ENCODE measurements at regions not wholly inside any gene's neighbourhood (a gene's known extent, or its start where the extent isn't known, plus 50 kb on each side); places are given as distances from the start of the nearest gene placed in this dataset.

DNA sequence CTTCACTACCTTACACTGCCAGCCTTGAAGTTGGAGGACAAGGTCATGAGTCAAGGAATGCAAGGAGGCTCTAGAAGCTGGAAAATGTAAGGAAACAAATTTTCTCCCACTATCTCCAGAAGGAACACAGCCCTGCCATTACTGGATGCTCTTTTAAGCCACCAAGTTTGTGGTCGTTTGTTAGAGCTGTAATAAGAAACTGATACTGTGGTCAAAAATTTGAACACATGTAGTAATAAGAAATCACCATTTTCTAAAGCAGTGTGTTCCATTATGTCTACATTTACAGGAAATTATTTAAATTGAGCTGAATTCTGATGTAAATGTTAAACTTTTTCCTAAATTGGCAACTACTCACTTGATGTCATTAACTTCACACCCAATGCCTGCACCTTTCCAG, 729.0 kb downstream of the KCNJ3 start:
- Histone ChIP-seq H3K9me2 (replicated peaks; ENCODE audit: control insufficient read depth, low read length) (no peaks in the 10 kb centered on the region), H4K20me1 (ENCODE audit: control insufficient read depth, insufficient read depth, low read depth, low read length) (no peaks in the 10 kb centered on the region), H3K79me2 (ENCODE audit: control insufficient read depth, low read length) (no peaks in the 10 kb centered on the region), H3K4me1 (ENCODE audit: control insufficient read depth, low read length) (no peaks in the 10 kb centered on the region), H3K4me3 (ENCODE audit: low read length) (no peak overlapping the region), H3K36me3 (ENCODE audit: control insufficient read depth, low read length) (no peaks in the 10 kb centered on the region), H3K27me3 (ENCODE audit: control insufficient read depth, low read length) (no peaks in the 10 kb centered on the region), H3K4me2 (ENCODE audit: low read length) (no peak overlapping the region), H3K9me3 (ENCODE audit: control insufficient read depth, insufficient read depth, low read length) (no peaks in the 10 kb centered on the region), H3K27ac (ENCODE audit: low read depth, low read length) (no peak overlapping the region), H3F3A (ENCODE audit: control insufficient read depth, insufficient read depth) (no peaks in the 10 kb centered on the region)
- TF ChIP-seq EZH2phosphoT487 (IDR thresholded peaks at IDR 0.05; ENCODE audit: borderline replicate concordance, low read length) = no peak
- TF ChIP-seq, protein P1, sequence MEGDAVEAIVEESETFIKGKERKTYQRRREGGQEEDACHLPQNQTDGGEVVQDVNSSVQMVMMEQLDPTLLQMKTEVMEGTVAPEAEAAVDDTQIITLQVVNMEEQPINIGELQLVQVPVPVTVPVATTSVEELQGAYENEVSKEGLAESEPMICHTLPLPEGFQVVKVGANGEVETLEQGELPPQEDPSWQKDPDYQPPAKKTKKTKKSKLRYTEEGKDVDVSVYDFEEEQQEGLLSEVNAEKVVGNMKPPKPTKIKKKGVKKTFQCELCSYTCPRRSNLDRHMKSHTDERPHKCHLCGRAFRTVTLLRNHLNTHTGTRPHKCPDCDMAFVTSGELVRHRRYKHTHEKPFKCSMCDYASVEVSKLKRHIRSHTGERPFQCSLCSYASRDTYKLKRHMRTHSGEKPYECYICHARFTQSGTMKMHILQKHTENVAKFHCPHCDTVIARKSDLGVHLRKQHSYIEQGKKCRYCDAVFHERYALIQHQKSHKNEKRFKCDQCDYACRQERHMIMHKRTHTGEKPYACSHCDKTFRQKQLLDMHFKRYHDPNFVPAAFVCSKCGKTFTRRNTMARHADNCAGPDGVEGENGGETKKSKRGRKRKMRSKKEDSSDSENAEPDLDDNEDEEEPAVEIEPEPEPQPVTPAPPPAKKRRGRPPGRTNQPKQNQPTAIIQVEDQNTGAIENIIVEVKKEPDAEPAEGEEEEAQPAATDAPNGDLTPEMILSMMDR (IDR thresholded peaks at IDR 0.05; ENCODE audit: low read depth, low read length, poor library complexity, severe bottlenecking) = no peak

DNA sequence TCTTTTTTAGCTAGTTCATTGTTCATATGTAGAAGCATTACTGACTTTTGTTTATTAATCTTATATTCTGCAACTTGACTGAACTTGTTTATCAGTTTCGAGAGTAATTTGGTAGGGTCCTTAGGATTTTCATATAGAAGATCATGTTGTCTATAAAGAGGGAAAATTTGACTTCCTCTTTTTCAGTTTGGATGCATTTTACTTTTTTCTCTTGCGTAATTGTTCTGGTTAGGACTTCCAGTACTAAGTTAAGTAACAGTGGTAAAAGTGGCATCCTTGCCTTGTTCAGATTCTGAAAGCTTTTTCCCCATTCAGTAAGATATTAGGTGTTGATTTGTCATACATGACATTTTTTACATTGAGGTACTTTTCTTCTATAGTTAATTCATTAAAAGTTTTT, 726.0 kb downstream of the KCNJ3 start:
- H4K20me1 ChIP-seq (ENCODE audit: control insufficient read depth, insufficient read depth, low read depth, low read length) = no peaks in the 10 kb centered on the region
- TF ChIP-seq EZH2phosphoT487 (IDR thresholded peaks at IDR 0.05; ENCODE audit: borderline replicate concordance, low read length) = no peak
- TF ChIP-seq, protein P1 (IDR thresholded peaks at IDR 0.05; ENCODE audit: low read depth, low read length, poor library complexity, severe bottlenecking) = no peak
- H3K36me3 ChIP-seq (ENCODE audit: control insufficient read depth, low read length) = no peaks in the 10 kb centered on the region
- H3K27ac ChIP-seq (ENCODE audit: low read depth, low read length) = no peak overlapping the region
- no peaks in the 10 kb centered on the region for H3K27me3 ChIP-seq (ENCODE audit: control insufficient read depth, low read length)
- no peaks in the 10 kb centered on the region for H3F3A ChIP-seq (ENCODE audit: control insufficient read depth, insufficient read depth)
- no peaks in the 10 kb centered on the region for H3K4me1 ChIP-seq (ENCODE audit: control insufficient read depth, low read length)
- H3K4me3 ChIP-seq (ENCODE audit: low read length) = no peak overlapping the region
- H3K9me2 ChIP-seq (replicated peaks; ENCODE audit: control insufficient read depth, low read length) = no peaks in the 10 kb centered on the region
- no peak overlapping the region for H3K4me2 ChIP-seq (ENCODE audit: low read length)
- no peaks in the 10 kb centered on the region for H3K9me3 ChIP-seq (ENCODE audit: control insufficient read depth, insufficient read depth, low read length)
- H3K79me2 ChIP-seq (ENCODE audit: control insufficient read depth, low read length) = no peaks in the 10 kb centered on the region

GRCh38 chr2:155418753-155419152, 720.3 kb downstream of the KCNJ3 start:
- no peaks in the 10 kb centered on the region for H3F3A ChIP-seq (ENCODE audit: control insufficient read depth, insufficient read depth)
- no peak overlapping the region for H3K4me3 ChIP-seq (ENCODE audit: low read length)
- no peaks in the 10 kb centered on the region for H3K27me3 ChIP-seq (ENCODE audit: control insufficient read depth, low read length)
- no peak overlapping the region for H3K4me2 ChIP-seq (ENCODE audit: low read length)
- H3K4me1 ChIP-seq (ENCODE audit: control insufficient read depth, low read length) = no peaks in the 10 kb centered on the region
- no peaks in the 10 kb centered on the region for H3K36me3 ChIP-seq (ENCODE audit: control insufficient read depth, low read length)
- TF ChIP-seq, protein P1 (IDR thresholded peaks at IDR 0.05; ENCODE audit: low read depth, low read length, poor library complexity, severe bottlenecking) = no peak
- no peak for TF ChIP-seq EZH2phosphoT487 (IDR thresholded peaks at IDR 0.05; ENCODE audit: borderline replicate concordance, low read length)
- no peaks in the 10 kb centered on the region for H3K9me2 ChIP-seq (replicated peaks; ENCODE audit: control insufficient read depth, low read length)
- H3K79me2 ChIP-seq (ENCODE audit: control insufficient read depth, low read length) = no peaks in the 10 kb centered on the region
- peaks cover 9% of the 10 kb centered on the region; the same call in 1 of the 2 replicates for H3K9me3 ChIP-seq (ENCODE audit: control insufficient read depth, insufficient read depth, low read length)
- no peaks in the 10 kb centered on the region for H4K20me1 ChIP-seq (ENCODE audit: control insufficient read depth, insufficient read depth, low read depth, low read length)
- H3K27ac ChIP-seq (ENCODE audit: low read depth, low read length) = no peak overlapping the region

All from DOHH2 (cell line).